GM19324 (cell line): ENCODE measurements at regions not wholly inside any gene's neighbourhood (a gene's known extent, or its start where the extent isn't known, plus 50 kb on each side); places are given as distances from the start of the nearest gene placed in this dataset.
"Not testable (repeated sequence)": the region's sequence is repeated elsewhere in the genome, so short reads cannot be mapped to it uniquely, and the experiment has no call there.

Source experiments
- ATAC-seq: cut with Tn5 transposase; IDR thresholded peaks from one replicate; pipeline ENCODE4 v1.9.1; 2021; ENCODE audit warnings: mild to moderate bottlenecking, moderate library complexity; ENCODE audit not compliant: unreplicated experiment, low FRiP score

GRCh38 chr4:144799486-144799885 is 153.5 kb downstream of the HHIP start:
- no peak for ATAC-seq

DNA sequence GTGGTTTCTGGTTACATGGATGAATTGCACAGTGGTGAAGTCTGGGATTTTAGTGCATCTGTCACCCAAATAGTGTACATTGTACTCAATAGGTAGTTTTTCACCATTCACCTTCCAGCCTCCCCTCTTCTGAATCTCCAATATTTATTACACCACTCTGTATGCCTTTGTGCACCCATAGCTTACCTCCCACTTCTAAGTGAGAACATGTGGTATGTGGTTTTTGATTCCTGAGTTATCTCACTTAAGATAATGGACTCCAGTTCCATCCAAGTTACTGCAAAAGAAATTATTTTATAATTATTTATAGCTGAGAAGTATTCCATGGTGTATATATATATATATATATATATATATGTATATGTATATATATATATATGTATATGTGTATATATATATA is 155.8 kb downstream of the HHIP start:
- no peak for ATAC-seq

- ATAC-seq: no peak
These were observed 162.1 kb downstream of the HHIP start for GRCh38 chr4:144808034-144808433.

GRCh38 chr4:144809056-144809640 is 163.2 kb downstream of the HHIP start:
- no peak for ATAC-seq

GRCh38 chr4:144816668-144817067 is 170.7 kb downstream of the HHIP start:
- ATAC-seq: no peak

GRCh38 chr4:144817081-144817480 is 171.1 kb downstream of the HHIP start:
- no peak for ATAC-seq

DNA sequence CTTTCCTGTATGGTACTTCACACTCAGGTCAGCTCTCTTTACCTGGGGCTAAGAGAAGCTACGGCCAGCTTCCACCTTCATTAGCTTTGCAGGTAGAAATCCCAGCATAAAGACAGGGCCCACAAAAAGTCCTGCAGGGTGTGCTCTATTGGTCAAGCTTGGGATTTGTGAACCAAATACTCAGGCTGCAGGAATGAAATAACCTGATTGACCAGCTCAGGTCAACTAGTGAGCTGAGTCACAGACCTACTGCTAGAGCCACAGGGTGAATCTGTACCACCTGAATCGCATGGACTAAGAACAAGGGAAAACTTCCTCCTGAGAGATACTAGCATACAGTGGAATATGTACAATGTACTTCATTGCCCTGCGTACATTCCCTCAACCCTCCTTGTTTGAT is 172.2 kb downstream of the HHIP start:
- no peak for ATAC-seq

GRCh38 chr4:144819591-144819990 is 173.6 kb downstream of the HHIP start:
- ATAC-seq: no peak

DNA sequence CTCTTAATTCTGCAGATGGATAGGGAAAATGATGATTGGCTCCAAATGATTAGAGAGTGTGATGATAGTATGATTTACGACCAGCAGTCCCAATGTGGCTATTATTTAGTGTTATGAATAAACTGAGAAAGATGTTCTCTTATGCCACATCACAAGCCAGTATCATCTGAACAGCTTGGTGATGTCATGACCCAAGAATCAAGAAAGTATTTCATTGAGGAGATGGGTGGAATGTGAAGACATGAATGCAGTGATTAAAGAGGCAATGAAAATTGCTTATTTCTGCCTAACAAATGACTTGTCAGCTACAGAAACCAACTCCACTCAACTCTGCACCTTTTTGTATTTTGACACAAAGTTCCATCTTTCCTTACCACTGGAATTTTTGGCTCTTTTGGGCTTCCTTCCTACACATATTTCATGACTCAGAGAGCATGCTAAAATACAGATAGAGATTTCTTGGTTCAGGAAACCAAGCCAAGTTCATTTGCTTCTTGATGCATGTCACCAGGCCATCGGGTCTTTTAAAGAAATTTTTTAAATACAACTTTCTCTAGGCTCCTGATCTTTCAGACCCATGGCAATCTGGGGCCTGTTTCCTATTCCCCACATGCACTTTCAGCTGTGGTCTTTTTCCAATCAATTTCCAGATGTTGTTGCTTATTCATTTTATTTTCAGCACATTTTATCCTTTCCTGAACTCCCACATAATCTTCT is 174.2 kb downstream of the HHIP start:
- ATAC-seq: no peak

GRCh38 chr4:144820728-144821085 is 174.8 kb downstream of the HHIP start:
- no peak for ATAC-seq

DNA sequence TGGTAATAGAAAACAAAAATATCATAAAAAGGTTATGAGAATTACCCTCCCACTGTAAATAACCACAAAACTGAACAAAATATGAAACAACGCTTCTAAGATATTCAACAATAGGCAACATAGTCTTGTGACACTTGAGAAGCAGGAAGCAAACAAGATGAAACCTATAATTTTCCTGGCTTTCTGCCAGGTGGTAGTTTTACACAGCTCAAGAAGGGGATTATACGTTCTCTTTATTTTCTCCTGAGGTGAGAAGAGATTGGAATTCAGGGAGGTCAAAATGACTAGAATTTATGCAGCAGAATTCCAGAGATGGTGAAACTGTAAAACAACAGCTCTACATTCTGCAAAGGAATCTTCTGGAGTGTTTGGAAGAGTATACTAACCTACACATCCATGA is 186.0 kb downstream of the HHIP start:
- ATAC-seq: no peak

GRCh38 chr4:144845411-144845810 is 199.5 kb downstream of the HHIP start:
- ATAC-seq: no peak

DNA sequence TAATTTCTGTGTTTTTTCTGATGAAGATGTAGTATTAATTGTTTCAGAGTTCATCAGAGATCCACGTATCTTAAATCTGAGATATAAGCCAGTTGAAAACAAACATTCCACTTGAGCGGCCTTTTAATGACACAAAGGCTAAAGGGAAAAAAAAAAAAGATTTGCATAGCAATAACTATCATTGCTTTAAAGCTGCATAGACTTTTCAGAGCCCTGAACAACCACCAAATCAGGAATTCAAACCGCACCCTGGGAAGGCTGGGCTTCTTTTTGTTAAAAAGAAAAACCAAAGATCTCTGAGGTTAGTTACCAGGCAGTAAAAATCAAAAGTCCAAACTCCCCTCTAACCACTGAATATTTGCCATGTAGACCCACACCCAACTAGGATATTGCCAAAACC is 206.0 kb downstream of the HHIP start:
- no peak for ATAC-seq

- ATAC-seq: no peak
These were observed 215.5 kb downstream of the HHIP start for GRCh38 chr4:144861471-144861870.

DNA sequence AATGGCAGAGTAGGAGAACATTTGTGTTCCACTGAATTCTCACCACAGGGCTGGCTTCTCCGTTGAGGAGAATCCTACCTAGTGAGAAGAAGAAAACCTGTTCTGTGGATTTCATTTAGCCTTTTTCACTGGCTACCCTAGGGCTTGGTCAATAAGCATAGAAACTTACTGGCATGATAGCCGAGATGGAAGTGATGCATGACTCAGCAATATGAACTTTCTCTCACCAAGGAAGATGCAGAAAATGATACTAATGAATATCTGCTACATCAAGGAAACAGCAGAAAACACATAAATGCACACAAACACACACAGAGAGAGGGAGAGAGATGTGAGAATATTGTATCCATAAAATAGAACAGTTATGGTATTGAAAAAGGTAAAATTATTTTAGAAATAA is 216.3 kb downstream of the HHIP start:
- ATAC-seq: no peak

- ATAC-seq: not testable (repeated sequence)
These were observed 218.9 kb downstream of the HHIP start for GRCh38 chr4:144864891-144865290.

DNA sequence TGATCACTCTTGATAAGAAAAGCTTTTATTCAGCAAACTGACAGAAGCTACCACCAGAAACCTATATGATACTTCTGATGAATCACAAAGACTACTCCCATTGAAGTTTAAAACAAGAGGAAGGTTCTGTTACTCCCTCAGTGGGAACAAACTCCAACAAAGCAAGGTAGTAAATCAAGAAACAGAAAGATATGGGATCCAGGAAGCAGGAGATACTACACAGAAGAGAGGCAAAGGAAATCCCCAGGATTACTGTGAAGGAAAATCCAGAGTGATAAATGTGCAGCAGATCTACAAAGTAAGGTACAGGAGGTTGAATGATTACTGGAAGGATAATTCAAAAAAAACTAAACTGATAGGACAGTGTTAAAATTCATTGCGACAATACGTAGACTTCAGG is 222.4 kb downstream of the HHIP start:
- ATAC-seq: no peak

DNA sequence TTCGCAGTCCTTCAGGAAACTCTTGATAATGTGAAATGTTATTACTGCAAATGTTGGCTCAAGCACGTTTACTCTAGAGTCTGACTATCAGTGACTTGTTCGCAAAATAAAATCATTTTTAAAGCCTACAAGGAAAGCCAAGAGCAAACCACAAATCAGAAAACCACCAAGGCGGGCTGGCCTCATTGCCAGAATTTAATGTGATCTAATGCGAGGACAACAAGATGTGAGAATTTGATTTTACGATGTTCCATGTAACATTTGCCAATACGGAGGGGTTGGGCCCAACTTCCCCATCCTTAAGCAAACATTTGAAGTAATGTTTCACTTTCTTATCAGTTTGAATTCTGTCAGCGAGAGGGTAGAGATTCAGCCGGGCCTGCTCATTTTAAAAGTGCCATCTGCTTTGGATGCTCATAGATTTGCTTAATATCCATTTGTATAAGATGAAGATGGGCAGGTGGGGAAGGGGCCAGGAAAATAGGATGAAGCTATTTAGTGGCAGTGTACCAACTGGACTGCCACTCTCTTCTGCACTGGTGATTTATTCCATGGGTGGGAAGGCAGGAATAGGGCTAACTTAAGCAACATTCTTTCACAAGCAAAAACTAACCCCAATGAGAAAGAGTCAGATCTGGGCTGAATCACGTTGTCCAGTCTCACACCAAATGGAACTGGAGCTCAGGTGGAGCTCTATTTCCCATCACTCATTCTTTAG is 225.3 kb downstream of the ANAPC10 start:
- no peak for ATAC-seq

DNA sequence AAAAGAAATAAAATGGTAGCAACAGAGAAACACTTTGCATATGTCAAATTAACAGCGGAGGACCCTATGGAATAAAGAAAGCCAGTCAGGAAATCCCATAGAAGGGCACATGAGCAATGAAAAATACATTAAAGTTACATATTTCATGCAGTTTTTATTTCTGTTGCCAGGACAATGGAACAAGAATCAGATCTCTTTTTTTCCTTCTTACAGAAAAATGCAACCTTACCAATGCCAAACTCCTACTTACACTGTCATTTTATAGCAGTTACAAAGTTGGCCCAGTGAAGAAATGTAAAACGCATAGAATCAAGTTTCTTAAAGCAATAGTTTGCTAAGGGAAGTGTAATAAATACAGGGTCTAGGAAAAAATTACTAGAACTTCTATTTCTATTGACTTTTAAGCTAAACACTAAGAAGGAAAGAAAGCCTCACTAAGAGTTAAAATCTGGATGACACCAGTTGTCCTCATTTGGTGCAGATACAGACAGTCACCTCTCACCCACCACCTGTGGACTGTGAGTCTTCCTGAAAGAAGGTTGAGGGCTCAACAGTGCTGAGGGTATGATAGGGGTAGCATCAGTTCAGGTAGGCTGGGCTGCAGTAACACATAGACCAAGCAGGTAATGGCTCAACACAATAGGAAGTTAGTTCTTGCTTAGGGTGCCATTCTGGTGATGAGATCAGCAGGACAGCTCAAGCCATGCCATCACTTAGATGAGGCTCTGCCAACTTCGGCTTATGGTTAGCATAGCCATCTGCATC is 224.6 kb downstream of the ANAPC10 start:
- ATAC-seq: no peak

DNA sequence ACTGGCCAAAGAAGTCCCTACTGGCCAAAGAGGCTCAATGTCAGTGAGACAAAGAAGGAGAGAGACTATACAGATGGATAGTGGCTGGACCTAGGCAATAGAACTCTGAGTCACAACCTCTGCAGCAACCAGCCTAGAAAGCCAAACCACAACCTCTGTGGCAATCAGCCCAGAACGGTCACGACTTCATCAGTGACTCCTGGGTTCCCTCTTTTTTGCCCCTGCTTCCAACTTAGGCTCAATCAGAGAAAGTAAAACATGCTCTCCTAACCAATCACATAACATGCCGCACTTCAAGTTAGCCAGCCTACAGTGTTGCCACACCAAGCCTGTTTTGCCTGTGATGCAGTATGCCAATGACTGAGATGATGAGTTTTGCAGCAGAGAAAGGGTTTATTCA is 203.4 kb downstream of the ANAPC10 start:
- no peak for ATAC-seq

GRCh38 chr4:144899393-144899792 is 198.6 kb downstream of the ANAPC10 start:
- ATAC-seq: no peak
